KBM-7 (cell line): ENCODE measurements at regions not wholly inside any gene's neighbourhood (a gene's known extent, or its start where the extent isn't known, plus 50 kb on each side); places are given as distances from the start of the nearest gene placed in this dataset.

Source experiments
- DNase-seq: peaks from one replicate; pipeline ENCODE4 v3.0.0-alpha.2; 2015
- in situ Hi-C: fragments of 300-500 bp; cut with MboI; formaldehyde crosslinking; loops from 2 replicates; pipeline ENCODE4 v1.14.3; 2020; ENCODE audit warnings: low sequenced_read_pairs, low pct_unique_long_range_greater_than_20kb, mixed read lengths

DNA sequence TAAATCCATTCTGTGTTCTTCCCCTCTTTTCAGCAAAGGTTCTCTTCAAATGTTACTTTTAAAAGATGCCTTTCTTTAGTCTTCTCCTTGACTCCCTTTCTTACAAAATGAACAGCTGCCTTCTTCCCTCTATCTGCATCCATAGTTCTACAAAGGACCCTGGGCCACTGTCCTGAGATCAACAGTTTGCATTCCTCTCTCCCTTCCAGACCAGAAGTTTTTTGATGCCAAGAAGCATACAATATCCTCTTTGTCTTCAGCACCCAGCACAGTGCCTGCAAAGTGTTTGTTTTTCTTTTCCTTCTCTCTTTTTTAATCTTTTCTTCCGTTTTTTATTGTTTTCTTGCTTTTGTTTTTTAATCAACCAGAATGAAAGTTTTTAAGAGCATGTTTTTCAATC, 183.5 kb upstream of the SNX19 start:
- in situ Hi-C loops, result no loop called here
- DNase-seq, result no peak

DNA sequence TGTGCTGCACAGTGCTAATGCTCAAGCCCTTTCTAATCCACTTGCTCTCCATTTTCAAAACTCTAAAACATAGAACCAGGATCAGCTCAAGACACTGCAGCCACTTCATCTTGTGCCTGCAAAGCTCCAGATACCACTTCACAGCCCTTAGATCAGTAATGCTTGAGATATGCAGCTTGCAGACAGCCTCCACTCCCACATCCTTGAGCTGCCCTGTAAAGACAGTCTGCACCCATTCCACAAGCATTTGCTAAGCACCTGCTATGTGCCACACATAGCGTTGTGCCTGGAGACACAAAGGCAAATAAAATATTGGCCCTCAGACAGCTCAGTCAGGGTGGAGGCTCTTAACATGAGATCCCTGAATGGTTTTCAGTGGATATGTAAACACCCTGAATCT, 192.5 kb upstream of the SNX19 start:
- no peak for DNase-seq
- in situ Hi-C loops, result no loop called here

DNA sequence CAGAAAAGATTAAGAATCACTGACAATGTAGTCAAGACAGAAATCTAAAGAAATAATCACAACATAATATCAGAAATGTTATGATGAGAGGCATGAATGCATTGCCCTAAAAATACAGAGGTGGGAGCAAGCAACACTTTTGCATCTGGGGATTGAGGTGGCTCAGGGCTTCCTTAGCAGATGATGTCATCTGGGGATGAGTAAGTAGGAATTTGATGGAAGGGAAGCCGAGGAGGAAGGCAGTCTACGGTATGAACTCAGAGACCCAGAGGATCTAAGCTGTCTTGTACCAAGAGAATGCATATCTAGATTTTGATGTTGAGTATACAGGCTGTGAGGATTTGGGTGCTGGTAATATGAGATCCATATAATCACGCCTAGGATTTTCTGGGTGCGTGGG, 193.0 kb upstream of the SNX19 start:
- in situ Hi-C loops, result no loop called here
- no peak for DNase-seq

DNA sequence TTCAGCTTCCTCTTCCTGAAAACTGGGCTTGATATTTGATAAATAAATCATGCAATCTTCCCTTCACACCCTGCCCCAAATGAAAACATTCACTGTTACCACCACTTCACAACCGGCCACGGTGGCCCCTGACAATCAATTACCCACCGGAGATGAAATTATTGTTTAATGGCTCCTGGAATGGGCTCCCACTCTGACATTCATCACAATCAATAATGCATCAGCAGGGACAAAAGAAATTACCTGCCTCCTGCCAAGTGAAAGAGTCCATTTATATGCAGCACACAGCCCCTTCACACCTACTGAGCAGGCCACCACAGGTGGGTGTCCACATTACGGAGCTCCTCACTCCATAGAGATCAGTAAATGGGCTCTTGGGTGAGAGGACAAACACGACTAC, 193.5 kb upstream of the SNX19 start:
- DNase-seq, result no peak
- in situ Hi-C loops, result no loop called here

DNA sequence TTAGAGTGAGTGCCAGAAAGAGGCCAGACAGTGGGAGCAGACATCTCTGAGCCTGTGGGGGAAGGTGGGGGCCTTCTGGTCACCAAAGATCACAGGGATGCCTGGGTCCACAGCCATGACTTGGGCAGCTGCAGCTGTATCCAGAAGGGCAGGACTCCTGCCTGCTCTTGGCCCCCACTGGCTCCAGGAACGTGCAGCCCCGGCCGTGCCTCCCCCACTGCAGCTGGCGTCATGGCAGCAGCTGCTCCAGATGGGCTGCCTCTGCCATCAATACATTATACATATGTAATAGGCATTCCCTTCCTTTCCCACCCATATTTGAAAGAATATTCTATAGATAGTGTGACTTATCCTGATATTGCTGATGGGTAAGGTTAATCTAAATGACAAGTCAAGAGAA, 195.5 kb upstream of the SNX19 start:
- in situ Hi-C loops, result no loop called here
- no peak for DNase-seq

DNA sequence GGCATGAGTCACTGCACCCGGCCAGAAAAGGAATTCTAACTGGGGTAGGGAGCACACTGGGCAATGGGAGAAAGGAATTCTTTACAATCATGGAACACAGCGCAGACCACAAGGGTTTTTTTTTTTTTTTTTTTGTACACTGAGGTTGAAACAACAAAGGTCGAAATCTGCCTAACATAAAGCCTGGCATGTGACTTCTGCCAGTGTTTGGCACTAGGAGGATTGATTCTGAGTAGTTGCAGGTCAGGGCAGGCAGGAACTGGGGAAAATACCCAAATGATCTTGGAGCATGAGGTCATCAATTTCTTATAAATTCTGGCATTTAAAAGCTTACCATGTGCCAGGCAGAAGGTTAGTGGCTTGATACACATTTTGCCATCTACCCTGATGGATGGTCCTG, 202.0 kb upstream of the SNX19 start:
- in situ Hi-C loops, result no loop called here
- no peak for DNase-seq

DNA sequence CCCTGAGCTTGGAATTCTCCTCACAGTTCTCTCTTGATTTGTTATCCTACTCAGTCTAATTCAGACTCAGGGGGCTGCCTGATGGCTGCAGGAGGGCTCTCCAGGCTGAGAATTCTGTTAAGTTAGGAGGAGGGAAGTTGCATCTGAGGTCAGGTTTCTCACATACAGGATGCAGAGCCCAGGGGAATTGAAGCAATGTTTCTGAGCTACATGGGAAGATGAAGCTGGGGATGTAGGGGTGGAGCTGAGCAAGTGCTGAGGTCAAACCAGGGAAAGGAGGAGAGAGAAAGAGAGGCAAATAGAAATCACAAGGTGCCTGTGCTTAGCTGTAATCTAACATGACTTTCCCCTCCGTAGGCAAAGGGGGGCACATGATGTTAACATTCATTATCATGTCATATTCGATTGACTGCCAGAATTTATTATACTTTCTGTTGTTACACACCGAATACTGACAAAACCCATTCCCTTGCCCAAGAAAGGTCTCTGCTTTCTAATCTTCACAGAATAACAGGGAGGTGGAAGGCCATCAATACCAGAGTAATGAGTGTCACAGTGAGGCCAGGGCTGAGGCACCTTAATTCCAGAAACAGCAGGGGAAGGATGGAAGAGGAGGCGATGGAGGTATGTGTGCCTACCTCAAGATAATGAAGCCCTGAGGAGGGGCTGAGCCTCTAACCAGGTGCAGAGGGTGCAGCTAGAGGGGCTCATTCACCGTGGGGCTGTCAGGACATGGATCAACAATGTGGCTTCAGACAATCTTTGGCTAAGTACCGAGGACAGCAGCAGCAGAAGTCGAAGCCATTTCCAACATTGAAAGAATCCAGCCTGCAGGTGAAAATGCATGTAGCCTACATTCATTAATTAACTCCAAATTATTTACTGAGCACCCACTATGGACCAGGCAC, 205.4 kb upstream of the SNX19 start:
- DNase-seq, result no peak
- in situ Hi-C loops, result no loop called here

DNA sequence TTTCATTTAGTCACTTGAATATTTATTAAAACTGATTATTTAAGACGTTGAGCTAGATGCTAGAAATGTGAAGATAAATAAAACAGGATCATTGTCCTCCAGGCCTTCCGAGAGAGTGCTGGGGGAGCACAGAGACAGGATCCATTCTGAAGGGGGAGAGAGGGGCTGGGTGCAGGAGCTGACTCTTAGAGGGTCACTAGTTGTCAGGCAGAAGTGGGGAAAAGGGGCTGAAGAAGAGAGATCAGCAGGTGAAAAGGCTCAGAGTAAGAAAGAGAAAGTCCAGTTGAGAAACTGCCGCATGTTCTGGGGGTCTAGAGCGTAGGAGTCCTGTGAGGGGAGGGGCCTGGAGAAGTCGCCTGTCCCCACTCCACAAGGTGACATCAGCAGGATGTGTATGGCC, 206.2 kb upstream of the SNX19 start:
- no peak for DNase-seq
- in situ Hi-C loops, result no loop called here

DNA sequence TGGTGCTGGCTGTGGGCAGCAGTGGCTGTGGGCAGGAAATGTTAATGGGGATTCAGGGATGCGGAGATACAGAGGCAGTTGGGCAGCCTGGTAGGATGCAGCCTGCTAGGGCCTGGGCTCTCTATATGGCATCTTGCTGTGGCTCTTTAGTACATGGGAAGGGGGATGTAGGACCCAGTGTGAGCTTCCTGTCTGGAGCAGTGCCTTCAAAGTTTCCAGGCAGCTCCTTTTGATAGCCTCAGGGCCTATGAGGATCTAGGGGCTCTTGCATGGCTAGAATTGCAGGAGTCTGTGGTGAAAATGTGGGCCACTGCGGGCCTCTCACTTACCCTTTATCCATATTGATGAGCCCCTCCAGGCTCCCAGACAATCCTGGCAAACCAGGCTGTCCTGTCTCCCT, 213.2 kb upstream of the SNX19 start:
- DNase-seq, result no peak
- in situ Hi-C loops, result no loop called here

DNA sequence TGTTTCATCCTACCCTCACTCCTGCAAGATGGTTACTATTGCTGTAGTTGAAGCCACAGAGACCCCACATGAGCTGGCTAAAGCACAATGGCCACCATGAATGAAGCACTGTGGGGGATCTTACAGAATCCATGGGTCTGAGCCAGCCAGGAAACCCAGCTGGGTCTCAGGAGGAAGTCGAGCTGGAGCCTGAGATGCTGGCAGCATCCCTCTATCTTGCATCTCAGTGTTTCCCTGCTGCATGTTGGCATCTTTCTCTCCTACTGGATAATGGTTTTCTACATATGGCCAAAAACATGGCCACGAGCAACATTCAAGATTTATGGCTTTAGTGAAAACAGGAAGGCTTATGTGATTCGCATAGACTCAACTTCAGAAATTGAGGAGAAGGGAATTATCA, 219.3 kb upstream of the SNX19 start:
- in situ Hi-C loops, result no loop called here
- DNase-seq, result no peak

DNA sequence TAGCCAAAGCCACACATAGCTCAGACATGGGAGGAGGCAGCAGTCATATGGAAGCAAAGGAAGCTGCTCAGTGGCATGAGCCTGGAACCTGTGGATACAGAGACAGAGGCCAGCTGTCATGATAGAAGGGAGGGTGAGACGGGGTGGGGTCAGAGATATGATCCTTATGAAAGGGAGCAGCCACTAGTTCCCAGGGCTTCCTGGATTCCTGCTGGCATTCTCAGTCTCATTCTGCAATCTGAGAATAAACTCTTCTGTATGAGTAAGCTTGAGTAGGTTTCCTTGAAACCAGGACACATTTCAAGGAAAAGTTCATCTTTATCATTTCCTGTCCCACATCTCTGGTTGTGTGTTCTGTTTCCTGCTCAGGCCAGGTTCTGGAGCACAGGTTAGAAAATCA, 220.2 kb upstream of the SNX19 start:
- no peak for DNase-seq
- in situ Hi-C loops, result no loop called here

DNA sequence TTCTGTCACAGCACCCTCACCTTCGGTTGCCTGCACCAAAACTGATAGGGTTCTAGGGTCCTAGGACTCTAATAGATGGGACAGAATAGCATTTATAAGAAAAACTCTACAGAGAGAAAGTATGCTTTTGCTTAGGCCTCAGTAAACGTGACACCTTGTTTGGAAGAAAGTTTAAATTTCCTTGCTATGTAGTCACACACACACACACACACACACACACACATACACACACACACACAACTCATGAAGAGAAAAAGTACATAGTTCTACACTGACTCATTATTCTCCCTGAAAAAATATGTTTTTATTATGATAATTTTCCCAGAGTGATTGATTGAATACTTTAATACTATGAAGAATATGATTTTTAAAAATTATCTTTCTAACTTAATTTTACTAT, 220.8 kb upstream of the SNX19 start:
- in situ Hi-C loops, result no loop called here
- no peak for DNase-seq

DNA sequence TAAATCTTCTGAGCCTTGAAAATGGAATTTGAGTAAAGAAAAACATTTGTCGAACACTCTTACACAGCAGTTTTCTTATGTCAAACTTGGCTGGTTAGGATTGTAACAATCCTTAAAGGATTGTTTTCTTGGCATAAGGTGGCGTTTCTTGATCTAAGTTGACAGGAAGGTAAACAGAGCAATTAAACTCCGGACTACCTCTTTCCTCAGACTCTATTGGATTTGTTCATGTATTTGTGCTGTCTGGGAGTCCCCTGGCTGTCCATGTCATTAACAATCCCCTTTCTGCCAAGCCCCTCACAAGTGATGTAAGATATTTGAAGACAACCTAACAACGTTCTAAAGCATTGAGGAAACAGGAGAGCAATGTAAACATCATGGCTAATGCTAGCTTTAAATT, 222.5 kb upstream of the SNX19 start:
- in situ Hi-C loops, result no loop called here
- DNase-seq, result no peak

DNA sequence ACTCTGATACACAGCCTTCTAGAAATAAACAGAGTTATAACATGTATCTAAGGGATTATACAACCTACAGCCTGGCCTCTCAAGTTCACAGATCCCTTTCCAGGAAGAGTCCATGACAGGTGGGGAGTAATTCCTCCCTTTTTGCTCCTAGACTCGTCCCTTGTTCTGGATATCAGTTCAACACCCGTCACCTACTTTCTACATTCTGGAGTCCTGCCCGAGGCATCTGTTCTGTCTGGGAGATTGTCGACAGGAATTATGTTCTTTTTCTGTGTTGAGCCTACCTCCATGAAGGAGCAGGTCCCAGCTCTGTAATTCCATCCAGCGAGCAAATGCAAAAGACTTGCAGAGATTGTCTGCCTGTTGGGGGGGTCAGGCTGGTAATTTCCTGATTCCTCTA, 224.6 kb upstream of the NTM start:
- DNase-seq, result no peak
- in situ Hi-C loops, result no loop called here

DNA sequence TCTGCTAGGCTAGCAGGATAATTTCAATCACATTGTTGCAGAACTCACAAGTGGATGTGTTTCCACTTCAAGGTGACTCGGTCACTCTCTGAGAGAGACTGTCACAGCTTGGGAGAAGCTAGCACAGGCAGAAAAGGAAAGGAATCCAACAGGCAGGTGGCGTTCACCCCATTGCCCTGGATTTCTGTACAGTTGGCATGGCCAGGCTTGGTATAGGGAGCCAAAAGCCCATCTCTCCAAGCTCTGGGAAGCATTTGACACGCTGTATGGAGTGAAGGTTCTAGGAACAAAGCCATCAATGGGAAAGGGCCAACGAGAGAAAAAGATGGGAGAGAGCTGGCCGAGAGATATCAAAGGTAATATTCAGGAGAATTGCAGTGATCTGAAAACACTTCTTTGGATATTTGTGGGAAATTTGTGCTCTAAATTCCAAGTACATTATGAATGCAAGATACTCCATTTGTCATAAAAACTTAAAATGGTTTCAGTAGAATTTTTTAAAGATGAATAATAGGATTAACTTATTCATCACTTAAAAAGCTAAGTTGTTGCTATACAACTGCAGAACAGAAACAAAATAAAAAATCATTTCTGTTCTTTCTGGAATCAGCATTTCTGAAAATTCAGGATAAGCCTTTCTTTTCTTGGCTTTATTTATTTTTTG, 223.5 kb upstream of the NTM start:
- in situ Hi-C loops, result no loop called here
- DNase-seq, result no peak

DNA sequence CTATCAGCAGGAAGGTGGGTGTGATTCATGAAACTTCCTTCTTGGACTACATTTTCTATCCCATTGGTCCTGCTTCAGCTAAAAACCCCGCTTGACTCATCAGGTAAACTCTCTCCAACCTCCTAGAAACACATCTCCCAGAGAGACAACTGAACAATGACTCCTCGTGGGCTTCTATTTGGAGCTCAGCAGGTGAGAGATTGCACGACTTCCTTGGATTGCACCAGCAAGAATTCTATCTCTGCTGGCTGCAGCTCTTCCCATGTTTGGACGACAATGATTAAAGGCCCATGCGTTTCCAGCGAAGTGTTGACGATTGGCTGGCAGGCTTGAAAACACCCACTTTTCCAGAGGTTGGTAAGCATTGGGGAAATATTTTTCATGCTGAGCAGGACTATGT, 216.1 kb upstream of the NTM start:
- no peak for DNase-seq
- in situ Hi-C loops, result no loop called here

DNA sequence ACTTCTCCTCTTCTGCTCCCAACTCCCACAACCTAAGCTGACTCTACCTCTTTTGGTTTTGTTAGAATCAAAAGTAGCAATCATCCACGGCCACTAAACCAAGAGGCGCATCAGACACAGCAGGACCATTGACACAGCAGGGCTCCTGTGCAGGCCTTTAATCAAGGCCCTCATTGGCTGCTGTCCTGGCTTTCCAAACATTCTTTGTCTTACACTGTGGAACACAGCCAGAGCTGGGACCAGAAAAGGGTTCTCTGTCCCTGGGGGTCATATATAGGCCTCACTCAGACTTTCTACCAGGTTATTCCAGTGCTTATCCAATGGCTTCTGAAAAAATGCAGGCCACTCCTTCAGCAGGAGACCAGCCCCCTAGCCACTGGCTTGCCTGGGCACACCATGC, 212.7 kb upstream of the NTM start:
- DNase-seq, result no peak
- in situ Hi-C loops, result no loop called here

DNA sequence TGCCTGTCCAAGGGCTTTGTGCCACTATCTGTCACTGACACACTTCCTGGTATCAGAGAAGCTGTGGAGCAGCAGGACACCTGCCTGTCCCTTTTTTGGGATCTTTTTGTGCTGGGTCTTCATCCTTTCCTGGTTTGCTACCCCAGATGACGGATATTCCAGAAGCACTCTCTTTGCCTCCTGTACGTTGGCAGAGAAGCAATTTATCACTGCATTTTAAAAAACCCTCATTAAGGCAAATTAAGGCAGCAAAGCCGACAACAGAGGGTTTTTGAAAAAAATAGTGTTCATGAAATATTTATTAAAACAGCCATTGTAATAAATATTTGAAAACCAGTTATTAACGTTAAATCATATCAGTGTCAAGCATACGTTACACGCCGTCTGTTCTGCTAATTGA, 209.6 kb upstream of the NTM start:
- no peak for DNase-seq
- in situ Hi-C loops, result no loop called here

DNA sequence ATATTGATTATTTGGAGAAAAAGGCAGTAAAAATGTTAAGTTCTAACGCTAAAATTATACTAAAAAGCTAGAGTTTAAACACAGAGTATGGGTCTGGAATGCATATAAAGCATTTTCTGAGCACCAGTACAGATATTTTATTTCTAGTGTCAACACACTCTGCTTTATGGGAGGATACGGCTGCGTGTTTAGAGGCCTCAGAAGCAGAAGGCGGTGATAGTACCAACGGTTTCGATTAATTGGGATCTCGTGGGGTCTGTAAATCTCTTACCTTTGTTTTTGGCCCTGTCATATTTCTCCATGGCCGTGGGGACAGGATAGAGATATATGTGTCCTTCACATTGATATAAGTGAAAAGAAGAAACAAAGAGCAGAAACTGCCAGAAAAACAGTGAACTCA, 206.8 kb upstream of the NTM start:
- no peak for DNase-seq
- in situ Hi-C loops, result no loop called here

DNA sequence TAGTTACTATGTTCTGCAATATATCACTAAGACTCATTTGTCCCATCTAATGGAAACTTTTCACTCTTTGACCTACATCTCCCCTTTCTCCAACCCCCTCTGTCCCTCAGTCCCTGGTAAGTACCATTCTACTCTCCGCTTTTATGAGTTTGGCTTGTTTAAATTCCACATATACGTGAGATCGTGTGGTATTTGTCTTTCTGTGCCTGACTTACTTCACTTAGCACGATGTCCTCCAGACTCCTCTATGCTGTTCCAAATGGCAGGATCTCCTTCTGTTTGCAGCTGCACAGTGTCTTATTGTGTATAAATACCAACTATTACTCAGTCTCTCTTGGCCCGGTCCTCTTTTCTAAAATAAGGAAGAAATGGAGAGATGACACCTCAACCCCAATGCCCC, 205.4 kb upstream of the NTM start:
- DNase-seq, result no peak
- in situ Hi-C loops, result no loop called here
